CD4-positive, alpha-beta T cell treated with Interferon alpha-2 for 1 hour (primary cell): ENCODE measurements at regions not wholly inside any gene's neighbourhood (a gene's known extent, or its start where the extent isn't known, plus 50 kb on each side); places are given as distances from the start of the nearest gene placed in this dataset.
"Not testable (repeated sequence)": the region's sequence is repeated elsewhere in the genome, so short reads cannot be mapped to it uniquely, and the experiment has no call there.

Experiments used
- DNase-seq, 2 donors: peaks; one replicate each; pipeline ENCODE4 v3.0.0-alpha.2; 2020 to 2022

- no peak for DNase-seq
Observed at GRCh38 chr2:84212611-84213314, 246.3 kb downstream of the SUCLG1 start.

GRCh38 chr2:84209941-84210340, 249.1 kb downstream of the SUCLG1 start:
- no peak for DNase-seq

- DNase-seq: no peak
Observed at GRCh38 chr2:84204995-84205394, 254.1 kb downstream of the SUCLG1 start.

DNA sequence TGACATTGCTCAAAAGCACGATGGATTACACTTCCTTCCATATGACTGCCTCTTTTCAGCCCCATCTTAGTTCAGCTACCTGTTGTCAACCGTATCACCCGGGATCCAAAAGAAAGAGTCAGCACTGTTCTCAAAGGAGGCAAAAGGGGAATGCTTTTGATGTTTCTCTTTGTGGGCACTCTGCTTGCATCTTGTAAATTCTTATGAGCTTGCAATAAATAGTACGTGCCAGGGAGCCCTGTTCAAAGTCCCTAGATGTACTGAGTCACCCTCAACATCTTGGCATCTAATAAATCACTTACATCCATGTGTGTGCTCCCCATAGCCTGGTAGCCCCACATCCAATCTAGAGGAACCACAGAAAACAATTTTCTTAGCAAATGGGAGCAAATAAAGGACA, 256.9 kb downstream of the SUCLG1 start:
- DNase-seq: no peak

DNA sequence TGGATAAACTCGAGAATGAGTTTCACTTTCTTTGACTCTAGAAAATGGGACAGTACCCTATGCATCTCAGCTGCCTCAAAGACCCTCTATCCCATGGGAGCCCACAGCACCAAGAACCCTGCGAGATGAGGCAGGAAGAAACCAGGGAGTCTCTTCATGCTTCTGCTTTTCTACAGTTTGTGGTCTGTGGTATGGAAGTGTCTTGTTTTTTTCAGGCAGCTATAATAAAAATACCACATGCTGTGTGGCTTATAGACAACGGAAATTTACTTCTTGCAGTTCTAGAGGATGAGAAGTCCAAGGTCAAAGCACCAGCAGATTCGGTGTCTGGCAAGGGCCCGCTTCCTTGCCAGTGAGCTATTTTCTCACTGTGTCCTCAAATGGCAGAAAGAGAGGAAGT, 257.9 kb downstream of the SUCLG1 start:
- no peak for DNase-seq

DNA sequence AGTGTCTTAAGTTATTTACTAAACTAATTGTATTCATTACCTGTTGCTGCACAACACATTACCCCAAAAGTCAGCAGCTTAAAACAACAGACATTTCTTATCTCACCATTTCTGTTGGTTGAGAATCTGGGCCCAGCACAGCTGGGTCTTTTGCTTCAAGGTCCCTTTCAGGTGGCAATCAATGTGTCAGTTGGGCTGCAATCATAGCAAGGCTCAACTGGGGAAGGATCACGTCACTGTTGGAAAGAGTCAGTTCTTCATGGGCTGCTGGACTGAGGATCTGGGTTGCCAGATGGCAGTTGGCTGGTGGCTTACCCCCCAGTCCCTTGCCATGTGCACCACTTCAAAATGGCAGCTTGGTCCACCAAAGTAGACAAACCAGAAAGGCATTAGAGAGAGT, 261.2 kb downstream of the SUCLG1 start:
- no peak for DNase-seq

- no peak for DNase-seq
Observed at GRCh38 chr2:84194949-84195644, 264.0 kb downstream of the SUCLG1 start.

DNA sequence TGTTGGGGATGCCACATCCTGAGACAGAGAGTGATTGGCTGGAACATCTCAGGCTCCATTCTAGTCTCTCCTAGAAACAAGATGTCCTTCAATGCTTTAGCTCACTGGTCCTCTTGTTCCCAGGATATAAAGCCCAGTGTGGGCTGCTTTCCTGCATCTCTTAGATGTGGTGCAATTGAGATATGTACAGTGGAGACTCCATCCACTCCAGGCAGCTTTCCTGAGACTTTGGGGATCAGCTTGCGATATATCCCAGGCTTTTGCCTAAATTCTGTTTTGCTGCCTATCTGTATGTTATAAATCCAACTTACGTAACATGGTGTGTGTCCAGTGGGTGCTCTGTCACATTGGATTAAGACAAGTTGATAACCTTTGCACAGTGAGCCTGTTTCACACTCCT, 264.9 kb downstream of the SUCLG1 start:
- DNase-seq: no peak

- no peak for DNase-seq
Observed at GRCh38 chr2:84187258-84187657, 271.8 kb downstream of the SUCLG1 start.

DNA sequence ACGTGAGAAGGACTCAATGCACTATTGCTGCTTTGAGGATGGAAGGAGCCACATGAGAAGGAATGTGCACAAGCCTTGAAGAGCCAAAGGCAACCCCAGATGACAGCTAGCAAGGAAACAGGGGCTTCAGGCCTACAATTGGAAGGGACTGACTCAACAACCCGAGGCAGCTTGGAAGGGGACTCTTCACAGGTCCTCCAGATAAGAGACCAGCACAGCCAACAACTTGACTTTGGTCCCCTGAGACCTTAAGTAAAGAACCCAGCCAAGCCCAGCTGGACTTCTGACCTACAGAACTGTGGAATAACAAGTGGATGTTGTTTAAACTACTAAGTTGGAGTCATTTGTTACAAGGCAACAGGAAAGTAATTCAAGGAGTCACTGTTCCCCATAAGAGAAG, 277.2 kb downstream of the SUCLG1 start:
- DNase-seq: no peak

DNA sequence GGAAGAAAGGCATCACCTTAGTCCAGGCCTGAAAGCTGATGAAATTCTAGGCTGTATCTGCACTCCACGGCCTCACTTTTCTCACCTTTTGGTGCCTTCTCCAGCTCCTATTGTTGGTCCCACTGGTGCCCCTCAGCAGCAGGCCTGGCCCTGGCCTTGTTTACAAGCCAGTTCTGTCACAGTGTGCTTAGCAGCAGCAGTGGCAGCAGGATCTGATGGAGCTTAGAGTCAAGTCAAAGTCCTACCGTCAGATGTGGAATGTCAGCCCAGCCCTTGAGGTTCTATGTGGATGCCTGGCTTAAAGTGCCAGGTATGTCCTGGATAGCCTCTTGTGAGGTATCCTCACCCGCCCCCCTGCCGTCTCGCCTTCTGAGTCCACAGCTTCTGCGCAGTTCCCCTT, 281.3 kb downstream of the SUCLG1 start:
- no peak for DNase-seq

DNA sequence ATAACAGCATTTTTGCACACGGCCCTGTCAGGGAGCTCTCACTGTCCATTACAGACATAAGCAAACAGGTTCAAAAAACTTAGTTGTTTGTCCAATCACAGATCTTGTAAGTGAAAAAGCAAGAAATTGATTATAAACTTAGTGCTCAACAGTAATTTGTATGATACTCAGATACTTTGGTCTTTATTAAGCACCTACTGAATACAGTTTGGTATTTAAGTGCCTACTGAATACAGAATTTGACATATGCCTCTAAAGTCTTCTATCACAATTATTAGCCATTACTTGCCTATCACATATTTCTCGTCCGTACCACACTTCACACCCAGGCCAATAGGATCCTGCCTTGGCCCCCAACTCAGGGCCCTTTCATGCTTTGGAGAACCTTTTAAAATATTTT, 283.1 kb downstream of the SUCLG1 start:
- DNase-seq: no peak

DNA sequence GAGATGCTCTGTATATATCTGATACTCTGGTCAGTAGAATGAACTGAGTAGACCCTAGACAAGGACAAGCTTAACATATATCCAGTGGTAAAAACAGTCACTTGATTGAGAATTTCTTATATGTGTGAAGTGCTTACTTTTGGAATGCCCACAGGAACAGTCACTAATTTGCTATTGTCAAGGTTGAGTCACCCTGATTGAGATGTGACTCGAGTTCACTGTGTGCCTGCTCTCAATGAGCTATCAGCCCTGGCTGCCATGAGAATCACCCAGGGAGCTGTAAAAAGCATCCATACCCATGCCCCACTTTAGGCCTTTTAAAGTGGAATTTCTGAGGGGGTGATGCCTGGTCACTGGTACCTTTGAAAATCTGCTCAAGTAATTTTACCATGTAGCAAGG, 283.7 kb downstream of the SUCLG1 start:
- DNase-seq: no peak

DNA sequence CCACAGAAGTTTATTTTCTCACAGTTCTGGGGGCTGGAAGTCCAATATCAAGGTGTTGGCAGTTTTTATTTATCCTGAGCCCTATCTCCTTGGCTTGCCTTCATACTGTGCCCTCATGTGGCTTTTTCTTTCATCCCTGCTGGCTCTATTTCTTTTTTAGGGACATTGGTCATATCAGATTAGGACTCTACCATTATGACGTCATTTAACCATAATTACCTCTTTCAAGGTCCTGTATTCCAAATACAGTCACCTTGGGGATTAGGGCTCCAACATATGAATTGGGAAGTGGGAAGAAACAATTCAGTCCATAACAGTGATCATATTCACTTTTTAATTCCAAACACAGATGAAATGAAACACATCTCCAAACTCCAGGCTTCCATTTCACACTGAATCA, 286.0 kb downstream of the SUCLG1 start:
- no peak for DNase-seq

DNA sequence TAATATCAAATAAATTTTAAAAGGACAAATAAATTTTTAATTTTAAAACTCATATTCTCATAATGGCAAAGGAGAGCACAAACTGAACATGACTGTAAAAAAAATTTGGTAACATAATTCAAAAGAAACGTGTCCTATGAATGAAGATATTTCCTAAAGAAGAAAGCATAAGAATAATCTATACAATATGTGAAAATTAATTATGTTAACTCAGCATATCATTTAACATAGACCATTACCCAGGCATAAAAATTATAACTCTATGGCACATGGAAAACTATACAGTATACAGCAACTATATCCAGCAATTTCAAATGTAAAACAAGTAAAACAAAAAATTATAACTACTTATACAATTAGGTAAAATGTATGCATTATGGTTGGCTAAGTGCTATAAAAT, 288.1 kb downstream of the SUCLG1 start:
- DNase-seq: no peak

DNA sequence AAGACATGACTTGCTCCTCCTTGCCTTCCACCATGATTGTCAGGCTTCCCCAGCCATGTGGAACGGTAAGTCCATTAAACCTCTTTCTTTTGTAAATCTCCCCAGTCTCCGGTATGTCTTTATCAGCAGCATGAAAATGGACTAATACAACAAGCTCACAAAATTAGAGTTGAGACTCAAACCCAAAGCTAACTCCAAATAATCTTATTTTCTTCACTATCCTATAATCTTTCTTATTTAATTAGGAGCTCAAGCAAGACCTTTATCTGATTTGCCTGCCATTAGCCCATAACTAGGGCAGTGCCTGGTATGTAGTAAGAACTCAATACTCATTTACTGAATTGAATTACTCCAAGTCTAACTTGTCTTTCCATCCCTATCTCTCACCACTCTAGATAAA, 289.2 kb downstream of the SUCLG1 start:
- no peak for DNase-seq

GRCh38 chr2:84168552-84168951, 290.5 kb downstream of the SUCLG1 start:
- not testable (repeated sequence) for DNase-seq

- no peak for DNase-seq
Observed at GRCh38 chr2:84165256-84165655, 293.8 kb downstream of the SUCLG1 start.

DNA sequence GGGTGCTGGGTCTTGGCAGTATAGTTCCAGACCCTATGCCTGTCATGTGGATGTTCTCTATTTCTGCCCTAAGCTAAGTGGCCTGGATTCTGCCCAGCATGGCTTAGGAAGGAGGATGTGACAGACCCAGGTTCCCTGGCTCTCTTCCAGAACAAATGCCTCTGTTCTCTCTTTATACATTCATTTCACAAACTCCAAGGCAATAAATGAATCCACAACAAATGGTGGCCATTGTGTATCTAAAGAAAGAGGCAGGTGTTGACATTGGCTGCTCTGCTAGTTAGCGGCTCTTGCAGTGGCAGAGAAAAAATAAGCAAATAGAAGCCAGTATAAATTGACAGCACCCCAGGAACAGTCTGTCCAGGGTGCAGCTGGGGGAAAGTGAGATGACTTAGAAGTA, 298.6 kb downstream of the SUCLG1 start:
- DNase-seq: no peak

DNA sequence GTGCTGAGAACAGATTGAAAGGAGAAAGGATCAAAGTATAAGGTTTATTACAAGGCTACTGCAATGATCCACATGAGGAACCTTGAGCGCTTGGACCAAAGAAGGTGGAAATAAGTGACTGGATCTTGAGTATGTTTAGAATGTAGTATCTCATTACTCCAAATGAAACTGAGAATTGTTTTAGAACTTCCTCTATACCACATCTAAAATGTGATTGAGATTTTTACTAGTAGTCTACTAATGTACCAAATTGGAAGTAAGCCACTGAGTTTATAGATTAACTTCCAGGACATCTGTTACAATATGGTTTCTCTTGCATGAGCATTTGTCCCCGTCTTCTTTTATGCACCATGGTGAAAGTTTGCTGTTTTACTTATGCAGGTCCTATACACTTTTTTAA, 300.5 kb downstream of the SUCLG1 start:
- DNase-seq: no peak

- DNase-seq: no peak
Observed at GRCh38 chr2:84152462-84152861, 306.6 kb downstream of the SUCLG1 start.

- DNase-seq: no peak
Observed at GRCh38 chr2:84144345-84144744, 314.7 kb downstream of the SUCLG1 start.

GRCh38 chr2:84137034-84137433, 322.0 kb downstream of the SUCLG1 start:
- DNase-seq: no peak

- DNase-seq: no peak
Observed at GRCh38 chr2:84132370-84132769, 326.7 kb downstream of the SUCLG1 start.

DNA sequence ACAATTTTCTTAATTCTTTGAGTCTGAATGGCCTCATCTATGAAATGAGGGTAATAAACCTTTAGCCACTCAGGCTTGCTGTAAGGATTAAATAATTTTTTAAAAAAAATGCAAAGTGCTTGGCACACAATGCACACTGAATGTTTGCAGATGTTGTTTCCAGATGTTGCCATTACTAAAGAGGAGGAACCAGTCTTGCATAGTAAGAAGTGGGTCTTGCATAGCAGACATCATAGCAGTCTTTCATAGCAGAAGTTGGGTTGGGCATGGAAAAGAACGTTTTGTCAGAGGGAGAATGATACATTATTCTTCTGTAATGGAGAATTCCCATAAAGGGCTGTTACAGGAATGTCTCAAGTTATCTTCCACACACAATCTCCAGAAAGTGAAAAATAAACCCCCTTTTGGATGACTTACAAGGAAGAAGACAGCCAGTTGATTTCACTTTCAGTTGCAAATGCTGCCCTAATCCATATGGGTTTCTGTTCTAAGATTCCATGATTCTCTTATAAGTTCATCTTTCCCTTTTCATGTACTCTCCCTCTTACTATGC, 327.7 kb downstream of the SUCLG1 start:
- no peak for DNase-seq
